NCI-H146 treated with DMSO at 0.1 percent for 48 hours (cell line): ENCODE measurements at regions not wholly inside any gene's neighbourhood (a gene's known extent, or its start where the extent isn't known, plus 50 kb on each side); places are given as distances from the start of the nearest gene placed in this dataset.
A peak's percentile ranks its signal among the peaks of the same experiment; 100 is the strongest.

Experiments used
- DNase-seq: peaks from one replicate; lab custom pipeline; 2025; ENCODE audit not compliant: unreplicated experiment; lab: John Stamatoyannopoulos, UW

DNA sequence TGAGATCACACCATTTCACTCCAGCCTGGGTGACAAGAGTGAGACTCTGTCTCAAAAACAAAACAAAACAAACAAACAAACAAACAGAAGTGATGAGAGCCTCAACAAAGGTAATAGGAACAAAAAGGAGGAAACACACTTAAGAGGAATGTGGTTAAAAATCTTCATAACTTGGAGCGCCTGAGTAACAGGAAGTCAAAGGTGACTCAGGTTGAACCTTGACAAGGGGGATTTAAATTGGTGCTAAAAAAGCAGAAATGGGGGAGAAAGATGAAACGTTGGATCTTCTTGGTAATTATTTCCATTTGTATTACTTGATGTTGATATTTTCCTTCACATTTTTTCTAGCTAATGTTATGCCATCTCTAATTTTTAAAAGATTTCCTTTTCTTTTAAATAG, 318.5 kb upstream of the TCF4 start:
- no peak for DNase-seq

DNA sequence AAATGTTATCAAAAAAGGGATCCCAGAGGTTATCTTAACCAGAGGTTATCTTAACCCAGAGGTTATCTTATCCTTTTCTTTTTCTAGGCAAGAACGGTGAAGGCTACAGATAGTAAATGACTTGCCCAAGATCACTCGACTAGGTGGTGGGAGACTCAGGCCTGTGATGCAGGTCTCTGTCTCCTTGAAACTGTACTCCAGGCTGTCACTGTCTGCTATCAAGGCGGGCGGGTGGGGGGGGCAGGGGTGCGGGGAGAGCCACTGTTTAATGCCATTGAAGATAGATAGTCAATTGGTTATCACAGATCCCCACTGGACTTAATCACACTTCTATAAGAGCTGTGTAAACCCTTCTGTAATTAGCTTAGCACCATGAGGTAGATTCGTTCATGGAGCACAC, 315.9 kb upstream of the TCF4 start:
- no peak for DNase-seq

GRCh38 chr18:55900380-55900779, 312.4 kb upstream of the TCF4 start:
- no peak for DNase-seq

- no peak for DNase-seq
These were observed 309.2 kb upstream of the TCF4 start for GRCh38 chr18:55897091-55897689.

DNA sequence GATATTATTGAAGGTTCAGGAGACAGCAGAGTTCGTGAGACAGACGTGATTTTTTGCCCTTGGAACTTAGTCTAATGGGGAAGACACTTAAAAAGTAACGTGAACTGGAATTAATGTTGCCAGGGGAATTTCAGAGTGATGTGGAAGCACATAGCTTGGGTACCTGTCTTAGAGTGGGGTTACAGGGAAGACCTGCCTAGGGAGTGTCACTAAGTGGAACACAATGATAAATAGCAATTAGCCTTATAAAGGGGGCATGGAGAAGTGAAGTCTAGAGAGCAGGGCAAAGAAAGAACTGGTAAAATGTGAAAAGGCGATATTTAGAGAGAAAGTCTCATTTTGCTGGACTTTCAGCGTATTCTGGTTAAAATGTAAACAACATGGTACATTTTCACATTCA, 306.0 kb upstream of the TCF4 start:
- no peak for DNase-seq

- DNase-seq = peak; percentile 69
These were observed 305.1 kb upstream of the TCF4 start for GRCh38 chr18:55892862-55893813.

- no peak for DNase-seq
These were observed 298.9 kb upstream of the TCF4 start for GRCh38 chr18:55886886-55887285.

DNA sequence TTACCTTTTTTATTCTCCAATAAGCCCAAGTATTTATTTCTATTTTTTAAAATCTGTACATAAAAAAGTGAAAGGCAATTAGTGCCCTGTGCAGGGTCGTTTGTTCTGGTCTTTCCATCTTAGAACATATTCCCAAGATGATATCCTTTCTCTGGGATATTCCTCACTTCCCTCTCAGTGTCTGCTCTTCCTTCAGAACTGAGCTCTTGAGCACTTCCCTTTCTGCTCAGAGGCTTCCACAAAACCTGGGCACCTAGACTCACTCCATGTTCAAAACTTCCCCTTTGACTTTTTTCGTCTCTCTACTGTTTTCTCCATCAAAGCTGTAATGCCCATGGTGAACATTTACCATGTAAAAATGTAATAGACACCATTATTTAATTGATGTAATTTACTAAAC, 296.5 kb upstream of the TCF4 start:
- no peak for DNase-seq

DNA sequence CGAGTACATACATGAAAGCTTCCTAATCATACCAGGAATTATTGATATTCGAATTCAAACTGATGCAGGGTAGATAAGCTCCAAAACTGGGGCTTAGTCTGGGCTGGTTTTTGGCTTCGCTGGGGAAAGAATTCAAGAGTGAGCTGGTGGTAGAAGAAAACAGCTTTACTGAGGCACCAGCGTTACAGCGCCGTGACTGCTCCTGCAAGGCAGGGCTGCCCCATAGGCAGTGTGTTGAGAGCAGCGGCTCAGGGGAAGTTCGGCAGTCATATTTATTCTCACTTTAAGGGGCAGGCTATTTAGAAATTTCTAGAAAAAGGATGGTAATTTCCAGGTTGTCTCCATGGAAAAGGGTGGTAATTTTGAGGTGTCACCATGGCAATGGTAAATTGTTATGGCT, 292.6 kb upstream of the TCF4 start:
- DNase-seq = no peak

GRCh38 chr18:55879331-55879730, 291.3 kb upstream of the TCF4 start:
- no peak for DNase-seq

DNA sequence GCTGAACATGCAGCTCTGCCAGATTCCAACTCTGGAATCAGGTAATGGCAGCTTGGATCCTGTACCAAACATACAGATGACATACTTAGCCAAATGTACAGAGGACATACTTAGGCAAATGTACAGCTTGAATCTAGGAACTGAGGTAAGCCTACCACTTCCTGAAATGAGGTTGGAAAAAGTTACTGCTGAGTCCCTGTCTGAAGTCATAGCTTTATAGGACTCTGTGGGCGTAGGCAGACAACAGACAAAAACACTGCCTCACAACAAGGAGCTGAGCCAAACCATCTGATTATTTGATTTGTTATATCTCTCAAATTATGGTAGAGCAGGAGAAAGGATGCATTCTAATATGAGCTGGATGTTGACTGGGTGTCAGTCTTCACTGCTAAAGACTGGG, 290.2 kb upstream of the TCF4 start:
- DNase-seq = no peak

- DNase-seq = no peak
These were observed 289.3 kb upstream of the TCF4 start for GRCh38 chr18:55877321-55877720.

GRCh38 chr18:55876254-55876653, 288.3 kb upstream of the TCF4 start:
- DNase-seq = no peak

DNA sequence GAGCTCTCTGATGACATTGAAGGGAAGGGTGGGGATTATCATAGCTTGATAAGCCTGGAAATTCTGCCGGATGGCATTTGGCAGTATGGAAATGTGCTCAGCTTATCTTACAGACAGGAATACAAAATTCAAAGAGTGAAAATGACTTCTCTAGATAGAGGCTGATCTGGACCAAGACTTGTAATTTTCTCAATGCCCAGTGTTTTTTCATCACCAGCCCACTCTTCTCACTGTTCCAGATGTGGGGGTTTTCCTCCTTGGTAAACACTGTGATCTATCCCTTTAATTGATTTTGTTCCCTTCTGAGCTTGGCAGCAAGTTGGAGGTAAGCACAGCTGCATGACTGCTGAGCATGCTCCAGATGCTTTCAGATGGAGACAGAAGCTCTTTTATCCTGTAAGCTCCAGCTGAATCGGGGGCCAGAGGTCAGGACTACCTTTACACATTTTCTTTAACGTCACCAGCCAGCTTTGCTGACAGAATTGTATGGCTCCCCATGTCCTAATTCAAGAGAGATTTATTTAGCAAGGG, 287.4 kb upstream of the TCF4 start:
- peak; percentile 22 for DNase-seq

GRCh38 chr18:55869556-55870501, 281.8 kb upstream of the TCF4 start:
- no peak for DNase-seq

DNA sequence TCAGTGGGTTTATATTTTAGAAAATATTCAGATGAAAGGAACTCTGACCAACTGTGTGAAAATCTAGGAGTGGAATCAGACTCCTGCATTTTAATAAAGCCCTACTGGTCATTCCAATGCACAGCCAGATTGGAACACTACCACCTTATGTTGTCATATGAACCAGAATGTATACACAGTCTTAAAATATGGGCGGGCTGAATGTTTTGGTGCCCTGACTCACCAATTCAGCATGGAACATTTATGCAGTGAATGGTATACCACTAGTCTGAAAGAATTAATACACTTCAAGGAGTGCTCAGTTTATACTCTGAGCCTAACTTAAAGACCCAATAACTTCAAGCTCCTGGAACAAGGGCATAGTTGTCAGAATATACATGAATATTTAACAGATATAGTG, 280.9 kb upstream of the TCF4 start:
- no peak for DNase-seq

DNA sequence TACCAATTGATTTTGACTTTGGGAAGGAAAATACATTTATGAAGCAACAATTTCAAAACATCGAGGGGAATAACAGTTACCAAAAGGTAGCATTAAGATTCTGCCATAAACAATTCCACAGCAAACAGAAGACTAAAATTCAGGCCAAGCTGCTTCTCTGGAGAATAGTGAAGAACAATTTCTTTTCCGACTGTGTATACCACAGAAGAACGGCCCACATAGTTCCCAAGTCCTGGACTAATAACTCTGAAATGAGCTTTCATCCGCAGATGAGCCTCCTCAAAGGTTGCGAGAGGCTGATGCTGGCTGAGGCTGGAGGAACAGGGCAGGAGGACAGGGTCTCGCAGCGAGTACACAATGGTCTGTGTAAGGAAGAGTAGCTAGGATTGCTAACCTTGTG, 278.9 kb upstream of the TCF4 start:
- DNase-seq = no peak

- DNase-seq = no peak
These were observed 278.0 kb upstream of the TCF4 start for GRCh38 chr18:55866006-55866405.

- no peak for DNase-seq
These were observed 276.3 kb upstream of the TCF4 start for GRCh38 chr18:55864281-55864680.

DNA sequence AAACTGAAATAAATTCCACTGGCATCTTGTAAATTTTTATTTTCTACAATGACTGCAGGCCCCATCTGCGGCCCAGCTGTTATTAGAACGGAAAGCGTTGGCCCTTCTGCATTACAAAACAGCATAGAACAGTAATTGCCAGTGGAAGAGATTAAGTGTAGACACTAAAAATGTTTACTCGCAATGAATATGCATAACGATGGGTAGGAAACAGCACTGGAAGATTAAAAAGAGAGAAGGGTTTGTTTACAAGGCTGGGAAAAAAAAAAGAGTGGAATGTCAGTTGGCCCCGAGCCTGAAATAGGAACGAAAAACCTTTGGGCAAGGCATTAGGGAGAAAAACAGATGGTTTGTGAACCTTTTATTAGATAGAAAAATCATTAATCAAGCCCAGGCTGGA, 275.9 kb upstream of the TCF4 start:
- no peak for DNase-seq

DNA sequence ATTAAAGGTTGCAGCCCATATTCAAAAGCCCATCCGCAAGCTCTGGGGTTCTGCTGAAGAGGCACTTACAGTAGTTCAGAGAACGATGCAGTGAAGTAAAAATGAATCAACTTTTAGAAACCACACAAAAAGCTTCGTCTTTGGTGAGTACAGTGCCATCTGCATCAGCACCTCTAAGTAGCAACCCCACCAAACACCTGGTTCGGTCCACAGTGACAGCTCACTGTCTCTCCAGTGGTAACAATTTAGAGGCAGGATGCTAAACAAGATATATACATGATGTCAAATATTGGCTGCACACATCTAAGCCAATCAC, 275.4 kb upstream of the TCF4 start:
- no peak for DNase-seq
